ENCODE measurements at regions not wholly inside any gene's neighbourhood (a gene's known extent, or its start where the extent isn't known, plus 50 kb on each side); places are given as distances from the start of the nearest gene placed in this dataset.

GRCh38 chr1:4916610-4917009, 262.2 kb downstream of the AJAP1 start:
- TF ChIP-seq CTCF (IDR thresholded peaks at IDR 0.05) = no peak
- TF ChIP-seq POLR2A (IDR thresholded peaks at IDR 0.05) = no peak
